HepG2 (cell line): ENCODE measurements at regions not wholly inside any gene's neighbourhood (a gene's known extent, or its start where the extent isn't known, plus 50 kb on each side); places are given as distances from the start of the nearest gene placed in this dataset.

Source experiments
- ATAC-seq: fragments of 200-7000 bp; cut with Tn5 transposase; 3 replicates; pipeline ENCODE4 v1.9.1; 2020; ENCODE audit warnings: mild to moderate bottlenecking, moderate library complexity
- BruUV-seq: library from RNA; stranded (reverse); fragments of 400-500 nt; replicated peaks from 2 replicates; lab custom pipeline; 2021; lab: Mats Ljungman, UMichigan
- CTCF ChIA-PET: fragments of 300-600 bp; formaldehyde crosslinking; extraction: SDS; loops from one replicate; lab custom pipeline; 2021; ENCODE audit warnings: low total read pairs, inconsistent platforms, low intra/inter-chr PET ratio; lab: Yijun Ruan, JAX
- POLR2A ChIA-PET: fragments of 350-600 bp; sonication (Branson Sonifier 250); formaldehyde crosslinking; loops from one replicate; lab custom pipeline; 2020; ENCODE audit warnings: antibody characterized with exemption, inconsistent platforms; lab: Yijun Ruan, JAX
- DNase-seq: peaks from one replicate; pipeline ENCODE4 v3.0.0-alpha.2; 2015; ENCODE audit warnings: low spot score
- FAIRE-seq: peaks from 3 replicates; lab custom pipeline; 2011; peaks lifted over from hg19 to GRCh38; lab: Jason Lieb, UNC
- H2AFZ ChIP-seq: one replicate; pipeline ENCODE4 v1.6.1; 2011; ENCODE audit warnings: low read length, inconsistent platforms
- H3K27ac ChIP-seq: fragments of 300-600 bp; 3 replicates; pipeline ENCODE4 v1.8.0; 2011; ENCODE audit warnings: mixed run types, mild to moderate bottlenecking, mixed read lengths, low read length, inconsistent platforms; ENCODE audit not compliant: insufficient read depth; ENCODE audit errors: extremely low read length
- H3K27me3 ChIP-seq, 2 experiments: fragments of 200-600 bp in 1 of 2; 2 replicates in 1 of 2; 3 replicates in 1 of 2; pipeline versions ENCODE4 v1.6.0 to v1.8.0; 2011; ENCODE audit warnings: low read length in 2 of 2, mild to moderate bottlenecking in 2 of 2, moderate library complexity in 2 of 2, inconsistent platforms in 1 of 2; ENCODE audit not compliant: insufficient read depth in 2 of 2, control insufficient read depth in 1 of 2
- H3K36me3 ChIP-seq, 2 experiments: fragments of 200-600 bp in 1 of 2; replicated peaks in 1 of 2; 2 replicates in 1 of 2; 3 replicates in 1 of 2; pipeline versions ENCODE4 v1.5.1 to v1.8.0; 2011; ENCODE audit warnings: low read length in 2 of 2, inconsistent platforms in 1 of 2; ENCODE audit not compliant: insufficient read depth in 2 of 2, control insufficient read depth in 1 of 2
- H3K4me1 ChIP-seq: 2 replicates; pipeline ENCODE4 v1.5.1; 2012; ENCODE audit warnings: low read length, inconsistent platforms; ENCODE audit not compliant: insufficient read depth
- H3K4me2 ChIP-seq: 2 replicates; pipeline ENCODE4 v1.6.0; 2011; ENCODE audit warnings: low read depth, low read length, inconsistent platforms
- H3K4me3 ChIP-seq, 3 experiments: fragments of 200-600 bp in 1 of 3; sonication (generic), shearing (Covaris generic) in 1 of 3; replicated peaks in 1 of 3; 2 replicates each; pipeline ENCODE4 v1.5.1; 2011 to 2016; ENCODE audit warnings: low read length in 3 of 3, inconsistent platforms in 2 of 3, low read depth in 2 of 3, mild to moderate bottlenecking in 2 of 3, control low read depth in 1 of 3, mixed read lengths in 1 of 3; ENCODE audit not compliant: insufficient read depth in 1 of 3
- H3K79me2 ChIP-seq: one replicate; pipeline ENCODE4 v1.6.1; 2011; ENCODE audit warnings: low read length, inconsistent platforms; ENCODE audit not compliant: insufficient read depth
- H3K9ac ChIP-seq: 2 replicates; pipeline ENCODE4 v1.6.0; 2011; ENCODE audit warnings: mild to moderate bottlenecking, low read depth, low read length, inconsistent platforms; ENCODE audit not compliant: insufficient read depth
- H3K9me3 ChIP-seq: 2 replicates; pipeline ENCODE4 v1.5.1; 2012; ENCODE audit warnings: mild to moderate bottlenecking, low read length
- H4K20me1 ChIP-seq: 2 replicates; pipeline ENCODE4 v1.6.0; 2011; ENCODE audit warnings: inconsistent platforms, mild to moderate bottlenecking, low read length, moderate library complexity; ENCODE audit not compliant: insufficient read depth
- NR2F1 ChIP-seq, 2 experiments: fragments of 450-650 bp in 1 of 2; formaldehyde crosslinking in 1 of 2; IDR thresholded peaks; 2 replicates each; pipeline versions ENCODE4 v1.5.0 to v1.6.1; 2016 to 2020; ENCODE audit warnings: mild to moderate bottlenecking in 1 of 2, missing compliant biosample characterization in 1 of 2, missing genetic modification reagents in 1 of 2, moderate library complexity in 1 of 2
- PAWR ChIP-seq: sonication (generic); formaldehyde crosslinking; IDR thresholded peaks from 2 replicates; pipeline ENCODE4 v1.4.0; 2020; ENCODE audit warnings: missing genetic modification reagents, mild to moderate bottlenecking, borderline replicate concordance
- TP53 ChIP-seq: sonication (generic); formaldehyde crosslinking; conservative IDR thresholded peaks from 2 replicates; pipeline ENCODE4 v1.4.0; 2020; ENCODE audit warnings: missing genetic modification reagents
- ZIK1 ChIP-seq: sonication (generic); formaldehyde crosslinking; IDR thresholded peaks from 2 replicates; pipeline ENCODE4 v1.5.0; 2020; ENCODE audit warnings: mild to moderate bottlenecking, low read depth, missing genetic modification reagents, borderline replicate concordance
- ZNF644 ChIP-seq: IDR thresholded peaks from 2 replicates; pipeline ENCODE4 v1.6.1; 2016; ENCODE audit warnings: low read depth
- ZNF660 ChIP-seq: sonication (generic); formaldehyde crosslinking; IDR thresholded peaks from 2 replicates; pipeline ENCODE4 v1.5.1; 2020; ENCODE audit warnings: mild to moderate bottlenecking, low read depth, missing genetic modification reagents, borderline replicate concordance
- ZNF7 ChIP-seq: IDR thresholded peaks from 2 replicates; pipeline ENCODE4 v1.6.1; 2016; ENCODE audit warnings: missing biosample characterization, missing genetic modification reagents
- ZSCAN22 ChIP-seq: sonication (generic); formaldehyde crosslinking; IDR thresholded peaks from 2 replicates; pipeline ENCODE4 v1.4.0; 2020; ENCODE audit warnings: mild to moderate bottlenecking, missing genetic modification reagents
- WGBS: methylation state at CpG from one replicate; pipeline ENCODE4 v1.1.6; 2017; ENCODE audit warnings: low lambda C conversion rate; 5-methylcytosine and 5-hydroxymethylcytosine counted together
- in situ Hi-C: cut with HindIII; loops from 2 replicates; pipeline ENCODE4 v1.10.0; 2017; ENCODE audit warnings: low pct_unique_long_range_greater_than_20kb; ENCODE audit not compliant: extremely low pct_ligation_motif_present
- intact Hi-C: fragments of 100-400 bp; cut with micrococcal nuclease; formaldehyde crosslinking; loops from one replicate; pipeline ENCODE4 v1.10.0; 2022; ENCODE audit not compliant: unreplicated experiment
- TF ChIP-seq, protein P1 (sequence below): sonication (generic); formaldehyde crosslinking; IDR thresholded peaks from 2 replicates; pipeline ENCODE4 v1.4.0; 2020; ENCODE audit warnings: missing genetic modification reagents
- TF ChIP-seq, protein P2 (sequence below): sonication (generic); formaldehyde crosslinking; IDR thresholded peaks from 2 replicates; pipeline ENCODE4 v1.8.0; 2022; ENCODE audit warnings: mild to moderate bottlenecking, missing genetic modification reagents, borderline replicate concordance
- TF ChIP-seq, protein P3 (sequence below): sonication (generic); formaldehyde crosslinking; IDR thresholded peaks from one replicate; pipeline ENCODE4 v1.5.1; 2020; ENCODE audit warnings: mild to moderate bottlenecking, missing genetic modification reagents; ENCODE audit errors: not compliant biosample characterization

DNA sequence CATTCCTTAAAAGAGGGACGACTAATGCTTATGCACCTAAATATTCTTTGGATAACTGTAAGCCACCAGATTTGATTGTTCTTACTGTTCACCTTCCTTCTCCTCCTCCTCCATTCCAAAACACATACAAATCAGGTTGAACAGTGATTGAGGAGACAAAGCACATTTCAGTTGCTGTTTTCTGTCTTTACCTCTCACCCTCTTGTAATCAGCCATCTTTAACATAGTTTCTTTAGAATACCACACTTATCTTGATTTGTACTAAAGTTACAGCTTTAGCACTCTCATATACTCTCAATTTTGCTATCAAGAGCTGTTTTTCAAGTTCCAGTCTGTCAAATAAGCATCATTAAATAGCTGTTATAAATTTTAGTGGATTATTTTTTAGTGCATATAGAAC is 338.3 kb upstream of the RGS6 start:
- intact Hi-C loops (no loop called here), in situ Hi-C loops (no loop called here)
- DNase-seq (no peak), ATAC-seq (no peak), FAIRE-seq (no peak)
- Histone ChIP-seq H3K79me2 (no peaks in the 10 kb centered on the region), H3K27me3 (no peaks in the 10 kb centered on the region), H3K9me3 (no peaks in the 10 kb centered on the region), H3K4me3 (no peak overlapping the region), H3K27ac (no peak overlapping the region), H3K4me1 (peaks cover 14% of the 10 kb centered on the region), H3K9ac (no peak overlapping the region), H2AFZ (no peak overlapping the region), H4K20me1 (no peaks in the 10 kb centered on the region), H3K36me3 (no peaks in the 10 kb centered on the region), H3K4me2 (no peak overlapping the region)
- WGBS: 100% methylated on average over 1 of the region's 1 CpG
- BruUV-seq: no TSS peak
- ChIA-PET POLR2A (no interaction called here), CTCF (no interaction called here)
- TF ChIP-seq ZIK1 (CRISPR knock-in tag): no peak
- no peak for TF ChIP-seq PAWR (CRISPR knock-in tag)
- no peak for TF ChIP-seq NR2F1 (CRISPR knock-in tag; IDR thresholded peaks at IDR 0.05)
- TF ChIP-seq ZNF660: no peak
- TF ChIP-seq ZNF7 (CRISPR knock-in tag): no peak
- TF ChIP-seq TP53 (CRISPR knock-in tag): no peak
- TF ChIP-seq, protein P1, sequence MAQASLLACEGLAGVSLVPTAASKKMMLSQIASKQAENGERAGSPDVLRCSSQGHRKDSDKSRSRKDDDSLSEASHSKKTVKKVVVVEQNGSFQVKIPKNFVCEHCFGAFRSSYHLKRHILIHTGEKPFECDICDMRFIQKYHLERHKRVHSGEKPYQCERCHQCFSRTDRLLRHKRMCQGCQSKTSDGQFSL (CRISPR knock-in tag): no peak
- TF ChIP-seq, protein P2, sequence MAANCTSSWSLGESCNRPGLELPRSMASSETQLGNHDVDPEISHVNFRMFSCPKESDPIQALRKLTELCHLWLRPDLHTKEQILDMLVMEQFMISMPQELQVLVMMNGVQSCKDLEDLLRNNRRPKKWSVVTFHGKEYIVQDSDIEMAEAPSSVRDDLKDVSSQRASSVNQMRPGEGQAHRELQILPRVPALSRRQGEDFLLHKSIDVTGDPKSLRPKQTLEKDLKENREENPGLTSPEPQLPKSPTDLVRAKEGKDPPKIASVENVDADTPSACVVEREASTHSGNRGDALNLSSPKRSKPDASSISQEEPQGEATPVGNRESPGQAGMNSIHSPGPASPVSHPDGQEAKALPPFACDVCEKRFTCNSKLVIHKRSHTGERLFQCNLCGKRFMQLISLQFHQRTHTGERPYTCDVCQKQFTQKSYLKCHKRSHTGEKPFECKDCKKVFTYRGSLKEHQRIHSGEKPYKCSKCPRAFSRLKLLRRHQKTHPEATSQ: no peak
- no peak for TF ChIP-seq ZNF644 (CRISPR knock-in tag)
- TF ChIP-seq, protein P3, sequence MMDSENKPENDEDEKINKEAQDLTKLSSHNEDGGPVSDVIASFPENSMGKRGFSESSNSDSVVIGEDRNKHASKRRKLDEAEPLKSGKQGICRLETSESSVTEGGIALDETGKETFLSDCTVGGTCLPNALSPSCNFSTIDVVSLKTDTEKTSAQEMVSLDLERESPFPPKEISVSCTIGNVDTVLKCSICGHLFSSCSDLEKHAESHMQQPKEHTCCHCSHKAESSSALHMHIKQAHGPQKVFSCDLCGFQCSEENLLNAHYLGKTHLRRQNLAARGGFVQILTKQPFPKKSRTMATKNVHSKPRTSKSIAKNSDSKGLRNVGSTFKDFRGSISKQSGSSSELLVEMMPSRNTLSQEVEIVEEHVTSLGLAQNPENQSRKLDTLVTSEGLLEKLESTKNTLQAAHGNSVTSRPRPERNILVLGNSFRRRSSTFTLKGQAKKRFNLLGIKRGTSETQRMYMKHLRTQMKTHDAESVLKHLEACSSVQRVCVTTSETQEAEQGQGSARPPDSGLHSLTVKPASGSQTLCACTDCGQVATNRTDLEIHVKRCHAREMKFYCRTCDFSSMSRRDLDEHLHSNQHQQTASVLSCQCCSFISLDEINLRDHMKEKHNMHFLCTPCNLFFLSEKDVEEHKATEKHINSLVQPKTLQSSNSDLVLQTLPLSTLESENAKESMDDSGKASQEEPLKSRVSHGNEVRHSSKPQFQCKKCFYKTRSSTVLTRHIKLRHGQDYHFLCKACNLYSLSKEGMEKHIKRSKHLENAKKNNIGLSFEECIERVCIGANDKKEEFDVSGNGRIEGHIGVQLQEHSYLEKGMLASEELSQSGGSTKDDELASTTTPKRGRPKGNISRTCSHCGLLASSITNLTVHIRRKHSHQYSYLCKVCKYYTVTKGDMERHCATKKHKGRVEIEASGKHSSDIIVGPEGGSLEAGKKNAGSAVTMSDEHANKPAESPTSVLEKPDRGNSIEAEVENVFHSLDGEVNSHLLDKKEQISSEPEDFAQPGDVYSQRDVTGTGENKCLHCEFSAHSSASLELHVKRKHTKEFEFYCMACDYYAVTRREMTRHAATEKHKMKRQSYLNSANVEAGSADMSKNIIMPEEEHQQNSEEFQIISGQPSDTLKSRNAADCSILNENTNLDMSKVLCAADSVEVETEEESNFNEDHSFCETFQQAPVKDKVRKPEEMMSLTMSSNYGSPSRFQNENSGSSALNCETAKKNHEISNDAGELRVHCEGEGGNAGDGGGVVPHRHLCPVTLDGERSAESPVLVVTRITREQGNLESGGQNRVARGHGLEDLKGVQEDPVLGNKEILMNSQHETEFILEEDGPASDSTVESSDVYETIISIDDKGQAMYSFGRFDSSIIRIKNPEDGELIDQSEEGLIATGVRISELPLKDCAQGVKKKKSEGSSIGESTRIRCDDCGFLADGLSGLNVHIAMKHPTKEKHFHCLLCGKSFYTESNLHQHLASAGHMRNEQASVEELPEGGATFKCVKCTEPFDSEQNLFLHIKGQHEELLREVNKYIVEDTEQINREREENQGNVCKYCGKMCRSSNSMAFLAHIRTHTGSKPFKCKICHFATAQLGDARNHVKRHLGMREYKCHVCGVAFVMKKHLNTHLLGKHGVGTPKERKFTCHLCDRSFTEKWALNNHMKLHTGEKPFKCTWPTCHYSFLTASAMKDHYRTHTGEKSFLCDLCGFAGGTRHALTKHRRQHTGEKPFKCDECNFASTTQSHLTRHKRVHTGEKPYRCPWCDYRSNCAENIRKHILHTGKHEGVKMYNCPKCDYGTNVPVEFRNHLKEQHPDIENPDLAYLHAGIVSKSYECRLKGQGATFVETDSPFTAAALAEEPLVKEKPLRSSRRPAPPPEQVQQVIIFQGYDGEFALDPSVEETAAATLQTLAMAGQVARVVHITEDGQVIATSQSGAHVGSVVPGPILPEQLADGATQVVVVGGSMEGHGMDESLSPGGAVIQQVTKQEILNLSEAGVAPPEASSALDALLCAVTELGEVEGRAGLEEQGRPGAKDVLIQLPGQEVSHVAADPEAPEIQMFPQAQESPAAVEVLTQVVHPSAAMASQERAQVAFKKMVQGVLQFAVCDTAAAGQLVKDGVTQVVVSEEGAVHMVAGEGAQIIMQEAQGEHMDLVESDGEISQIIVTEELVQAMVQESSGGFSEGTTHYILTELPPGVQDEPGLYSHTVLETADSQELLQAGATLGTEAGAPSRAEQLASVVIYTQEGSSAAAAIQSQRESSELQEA (CRISPR knock-in tag): no peak
- TF ChIP-seq ZSCAN22 (CRISPR knock-in tag): no peak
